PFSK-1 (cell line): ENCODE measurements at regions not wholly inside any gene's neighbourhood (a gene's known extent, or its start where the extent isn't known, plus 50 kb on each side); places are given as distances from the start of the nearest gene placed in this dataset.

Source experiments
- POLR2AphosphoS5 ChIP-seq: IDR thresholded peaks from 2 replicates; pipeline ENCODE4 v1.6.1; 2012; ENCODE audit warnings: low read depth, mild to moderate bottlenecking, control low read depth, low read length, moderate library complexity
- SIN3A ChIP-seq: IDR thresholded peaks from 2 replicates; pipeline ENCODE4 v1.6.1; 2012; ENCODE audit warnings: mild to moderate bottlenecking, low read length, moderate library complexity, borderline replicate concordance; ENCODE audit not compliant: insufficient read depth
- TF ChIP-seq, protein P1 (sequence below), 2 experiments: IDR thresholded peaks; 2 replicates each; pipeline versions ENCODE4 v1.6.1 to v1.8.0; 2011 to 2012; ENCODE audit warnings: low read depth in 2 of 2, low read length in 2 of 2, control low read depth in 1 of 2, inconsistent platforms in 1 of 2, mild to moderate bottlenecking in 1 of 2, moderate library complexity in 1 of 2; ENCODE audit not compliant: insufficient read depth in 1 of 2

DNA sequence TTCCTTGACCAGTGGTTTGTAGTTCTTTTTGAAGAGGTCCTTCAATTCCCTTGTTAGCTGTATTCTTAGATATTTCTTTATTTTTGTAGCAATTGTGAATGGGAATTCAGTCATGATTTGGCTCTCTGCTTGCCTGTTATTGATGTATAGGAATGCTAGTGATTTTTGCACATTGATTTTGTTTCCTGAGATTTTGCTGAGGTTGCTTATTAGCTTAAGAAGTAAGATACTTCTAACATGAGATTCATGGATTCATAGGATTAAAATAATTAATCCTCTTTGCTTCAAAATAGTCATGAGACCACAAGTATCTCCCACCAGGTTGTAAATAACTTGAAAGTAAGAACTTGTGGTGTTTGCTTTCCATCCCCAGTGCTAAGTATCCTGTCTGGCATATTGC lies 308.9 kb downstream of the DTHD1 start:
- TF ChIP-seq, protein P1, sequence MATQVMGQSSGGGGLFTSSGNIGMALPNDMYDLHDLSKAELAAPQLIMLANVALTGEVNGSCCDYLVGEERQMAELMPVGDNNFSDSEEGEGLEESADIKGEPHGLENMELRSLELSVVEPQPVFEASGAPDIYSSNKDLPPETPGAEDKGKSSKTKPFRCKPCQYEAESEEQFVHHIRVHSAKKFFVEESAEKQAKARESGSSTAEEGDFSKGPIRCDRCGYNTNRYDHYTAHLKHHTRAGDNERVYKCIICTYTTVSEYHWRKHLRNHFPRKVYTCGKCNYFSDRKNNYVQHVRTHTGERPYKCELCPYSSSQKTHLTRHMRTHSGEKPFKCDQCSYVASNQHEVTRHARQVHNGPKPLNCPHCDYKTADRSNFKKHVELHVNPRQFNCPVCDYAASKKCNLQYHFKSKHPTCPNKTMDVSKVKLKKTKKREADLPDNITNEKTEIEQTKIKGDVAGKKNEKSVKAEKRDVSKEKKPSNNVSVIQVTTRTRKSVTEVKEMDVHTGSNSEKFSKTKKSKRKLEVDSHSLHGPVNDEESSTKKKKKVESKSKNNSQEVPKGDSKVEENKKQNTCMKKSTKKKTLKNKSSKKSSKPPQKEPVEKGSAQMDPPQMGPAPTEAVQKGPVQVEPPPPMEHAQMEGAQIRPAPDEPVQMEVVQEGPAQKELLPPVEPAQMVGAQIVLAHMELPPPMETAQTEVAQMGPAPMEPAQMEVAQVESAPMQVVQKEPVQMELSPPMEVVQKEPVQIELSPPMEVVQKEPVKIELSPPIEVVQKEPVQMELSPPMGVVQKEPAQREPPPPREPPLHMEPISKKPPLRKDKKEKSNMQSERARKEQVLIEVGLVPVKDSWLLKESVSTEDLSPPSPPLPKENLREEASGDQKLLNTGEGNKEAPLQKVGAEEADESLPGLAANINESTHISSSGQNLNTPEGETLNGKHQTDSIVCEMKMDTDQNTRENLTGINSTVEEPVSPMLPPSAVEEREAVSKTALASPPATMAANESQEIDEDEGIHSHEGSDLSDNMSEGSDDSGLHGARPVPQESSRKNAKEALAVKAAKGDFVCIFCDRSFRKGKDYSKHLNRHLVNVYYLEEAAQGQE (IDR thresholded peaks at IDR 0.05; ENCODE audit: insufficient read depth in 1 of 2, low read depth in 2 of 2, low read length in 2 of 2): no peak
- no peak for TF ChIP-seq POLR2AphosphoS5
- no peak for TF ChIP-seq SIN3A
